Tibial artery (tissue), 4 donors: ENCODE measurements at regions not wholly inside any gene's neighbourhood (a gene's known extent, or its start where the extent isn't known, plus 50 kb on each side); places are given as distances from the start of the nearest gene placed in this dataset.

ENCODE experiments used
- DNase-seq, 2 donors: peaks; one replicate each; pipeline ENCODE4 v3.0.0-alpha.2; 2019
- H3K27ac ChIP-seq, 2 donors: fragments of 200-600 bp; sonication (generic) in 1 of 2; 1 replicate in 1 of 2; 2 replicates in 1 of 2; pipeline ENCODE4 v1.5.1; 2018 to 2019; ENCODE audit warnings: mild to moderate bottlenecking in 1 of 2
- H3K27me3 ChIP-seq, 2 donors: fragments of 200-600 bp; sonication (generic) in 1 of 2; one replicate each; pipeline versions ENCODE4 v1.5.1 to v1.6.0; 2016 to 2019
- H3K36me3 ChIP-seq, 3 donors: fragments of 200-600 bp; sonication (generic) in 2 of 3; one replicate each; pipeline ENCODE4 v1.5.1; 2016 to 2019; ENCODE audit warnings: mild to moderate bottlenecking in 2 of 3
- H3K4me1 ChIP-seq, 4 donors: fragments of 200-600 bp; sonication (generic) in 2 of 4; 1 replicate in 3 of 4; 2 replicates in 1 of 4; pipeline ENCODE4 v1.5.1; 2016 to 2019
- H3K4me3 ChIP-seq, 2 donors: fragments of 200-600 bp; sonication (generic) in 1 of 2; 1 replicate in 1 of 2; 2 replicates in 1 of 2; pipeline ENCODE4 v1.5.1; 2018 to 2019; ENCODE audit warnings: mild to moderate bottlenecking in 2 of 2
- H3K9me3 ChIP-seq, 3 donors: fragments of 200-600 bp; sonication (generic) in 1 of 3; one replicate each; pipeline ENCODE4 v1.5.1; 2016 to 2019
- CTCF ChIP-seq, 2 experiments: fragments of 200-600 bp in 1 of 2; fragments of 450-650 bp in 1 of 2; IDR thresholded peaks; one replicate each; pipeline ENCODE4 v1.5.1; 2017 to 2019; ENCODE audit warnings: antibody characterized with exemption in 2 of 2, mild to moderate bottlenecking in 1 of 2, moderate library complexity in 1 of 2
- intact Hi-C: fragments of 100-400 bp; cut with DNase I; formaldehyde crosslinking; loops from one replicate; pipeline ENCODE4 v1.15.0; 2023; ENCODE audit warnings: low total_unique reads

- no peak overlapping the region for H3K4me3 ChIP-seq
- no peak overlapping the region for H3K27ac ChIP-seq
- TF ChIP-seq CTCF (IDR thresholded peaks at IDR 0.05) = no peak
- intact Hi-C loops = no loop called here
- H3K4me1 ChIP-seq = peaks cover 0 to 16% (median 0%) of the 10 kb centered on the region in 4 donors
- H3K36me3 ChIP-seq = no peaks in the 10 kb centered on the region
- H3K9me3 ChIP-seq = no peaks in the 10 kb centered on the region
- no peaks in the 10 kb centered on the region for H3K27me3 ChIP-seq
- DNase-seq = no peak
These were observed 99.7 kb upstream of the PITRM1 start for GRCh38 chr10:3272300-3272699.

GRCh38 chr10:3271354-3272115, 99.0 kb upstream of the PITRM1 start:
- Histone ChIP-seq H3K36me3 (no peaks in the 10 kb centered on the region), H3K9me3 (no peaks in the 10 kb centered on the region), H3K4me1 (peaks cover 0 to 16% (median 0%) of the 10 kb centered on the region in 4 donors), H3K4me3 (no peak overlapping the region), H3K27ac (no peak overlapping the region), H3K27me3 (no peaks in the 10 kb centered on the region)
- DNase-seq = no peak
- intact Hi-C loops = no loop called here
- no peak for TF ChIP-seq CTCF (IDR thresholded peaks at IDR 0.05)

GRCh38 chr10:3270577-3271316, 98.2 kb upstream of the PITRM1 start:
- H3K27ac ChIP-seq = no peak overlapping the region
- DNase-seq = no peak
- intact Hi-C loops = no loop called here
- H3K36me3 ChIP-seq = no peaks in the 10 kb centered on the region
- no peaks in the 10 kb centered on the region for H3K27me3 ChIP-seq
- no peak for TF ChIP-seq CTCF (IDR thresholded peaks at IDR 0.05)
- no peaks in the 10 kb centered on the region for H3K9me3 ChIP-seq
- peaks cover 0 to 16% (median 0%) of the 10 kb centered on the region in 4 donors for H3K4me1 ChIP-seq
- no peak overlapping the region for H3K4me3 ChIP-seq

- Histone ChIP-seq H3K9me3 (no peaks in the 10 kb centered on the region), H3K4me1 (peaks cover 0 to 16% (median 0%) of the 10 kb centered on the region in 4 donors), H3K4me3 (no peak overlapping the region), H3K27ac (no peak overlapping the region), H3K27me3 (no peaks in the 10 kb centered on the region), H3K36me3 (no peaks in the 10 kb centered on the region)
- intact Hi-C loops = no loop called here
- no peak for TF ChIP-seq CTCF (IDR thresholded peaks at IDR 0.05)
- DNase-seq = no peak
These were observed 95.4 kb upstream of the PITRM1 start for GRCh38 chr10:3268025-3268424.

GRCh38 chr10:3265088-3265487, 92.5 kb upstream of the PITRM1 start:
- no peaks in the 10 kb centered on the region for H3K27me3 ChIP-seq
- H3K4me1 ChIP-seq = no peaks in the 10 kb centered on the region
- DNase-seq = no peak
- H3K4me3 ChIP-seq = no peak overlapping the region
- no peaks in the 10 kb centered on the region for H3K36me3 ChIP-seq
- H3K27ac ChIP-seq = no peak overlapping the region
- H3K9me3 ChIP-seq = no peaks in the 10 kb centered on the region
- no peak for TF ChIP-seq CTCF (IDR thresholded peaks at IDR 0.05)
- intact Hi-C loops = no loop called here
